ENCODE measurements at regions not wholly inside any gene's neighbourhood (a gene's known extent, or its start where the extent isn't known, plus 50 kb on each side); places are given as distances from the start of the nearest gene placed in this dataset.

- TF ChIP-seq SIN3A (IDR thresholded peaks at IDR 0.05; ENCODE audit: borderline replicate concordance, insufficient read depth, low read length) (no peak), TAF1 (IDR thresholded peaks at IDR 0.05; ENCODE audit: borderline replicate concordance, insufficient read depth, low read length) (no peak), POLR2AphosphoS5 (IDR thresholded peaks at IDR 0.05; ENCODE audit: low read depth, low read length) (no peak), REST (IDR thresholded peaks at IDR 0.05; ENCODE audit: insufficient read depth in 1 of 2, low read depth in 2 of 2, low read length in 2 of 2) (no peak), FOXP2 (optimal IDR thresholded peaks at IDR 0.05; ENCODE audit: borderline replicate concordance, extremely low read depth, extremely low read length, insufficient read depth) (no peak)
Measured at GRCh38 chr2:53098696-53099078, 668.9 kb upstream of the CHAC2 start.

- no peak for TF ChIP-seq POLR2AphosphoS5 (IDR thresholded peaks at IDR 0.05; ENCODE audit: low read depth, low read length)
- no peak for TF ChIP-seq TAF1 (IDR thresholded peaks at IDR 0.05; ENCODE audit: borderline replicate concordance, insufficient read depth, low read length)
- TF ChIP-seq SIN3A (IDR thresholded peaks at IDR 0.05; ENCODE audit: borderline replicate concordance, insufficient read depth, low read length): no peak
- no peak for TF ChIP-seq REST (IDR thresholded peaks at IDR 0.05; ENCODE audit: insufficient read depth in 1 of 2, low read depth in 2 of 2, low read length in 2 of 2)
- no peak for TF ChIP-seq FOXP2 (optimal IDR thresholded peaks at IDR 0.05; ENCODE audit: borderline replicate concordance, extremely low read depth, extremely low read length, insufficient read depth)
Measured at GRCh38 chr2:53096351-53096750, 671.3 kb upstream of the CHAC2 start.

- TF ChIP-seq FOXP2 (optimal IDR thresholded peaks at IDR 0.05; ENCODE audit: borderline replicate concordance, extremely low read depth, extremely low read length, insufficient read depth) (no peak), TAF1 (IDR thresholded peaks at IDR 0.05; ENCODE audit: borderline replicate concordance, insufficient read depth, low read length) (no peak), SIN3A (IDR thresholded peaks at IDR 0.05; ENCODE audit: borderline replicate concordance, insufficient read depth, low read length) (no peak), REST (IDR thresholded peaks at IDR 0.05; ENCODE audit: insufficient read depth in 1 of 2, low read depth in 2 of 2, low read length in 2 of 2) (no peak), POLR2AphosphoS5 (IDR thresholded peaks at IDR 0.05; ENCODE audit: low read depth, low read length) (no peak)
Measured at GRCh38 chr2:53095664-53096063, 671.9 kb upstream of the CHAC2 start.

- TF ChIP-seq REST (IDR thresholded peaks at IDR 0.05; ENCODE audit: insufficient read depth in 1 of 2, low read depth in 2 of 2, low read length in 2 of 2) (no peak), SIN3A (IDR thresholded peaks at IDR 0.05; ENCODE audit: borderline replicate concordance, insufficient read depth, low read length) (no peak), FOXP2 (optimal IDR thresholded peaks at IDR 0.05; ENCODE audit: borderline replicate concordance, extremely low read depth, extremely low read length, insufficient read depth) (no peak), TAF1 (IDR thresholded peaks at IDR 0.05; ENCODE audit: borderline replicate concordance, insufficient read depth, low read length) (no peak), POLR2AphosphoS5 (IDR thresholded peaks at IDR 0.05; ENCODE audit: low read depth, low read length) (no peak)
Measured at GRCh38 chr2:53095227-53095626, 672.4 kb upstream of the CHAC2 start.

DNA sequence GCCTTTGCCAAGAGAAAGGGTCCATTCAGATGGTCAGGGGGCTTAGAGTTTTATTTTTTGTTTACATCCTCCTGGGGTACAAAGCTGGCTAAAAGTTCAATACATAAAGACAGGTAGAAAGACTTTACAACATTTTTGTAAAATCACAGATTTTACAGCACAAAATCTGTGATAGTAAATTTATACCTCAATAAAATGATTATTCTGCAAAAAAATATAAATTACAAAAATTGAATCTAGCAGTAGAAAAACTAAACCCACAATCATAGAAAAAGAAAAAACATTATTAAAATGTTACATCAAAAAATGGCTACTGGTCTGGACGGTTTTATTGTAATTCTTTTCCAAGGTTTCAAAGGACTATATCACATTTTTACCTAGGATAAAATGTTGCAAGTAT is 674.2 kb upstream of the CHAC2 start:
- no peak for TF ChIP-seq TAF1 (IDR thresholded peaks at IDR 0.05; ENCODE audit: borderline replicate concordance, insufficient read depth, low read length)
- no peak for TF ChIP-seq REST (IDR thresholded peaks at IDR 0.05; ENCODE audit: insufficient read depth in 1 of 2, low read depth in 2 of 2, low read length in 2 of 2)
- TF ChIP-seq POLR2AphosphoS5 (IDR thresholded peaks at IDR 0.05; ENCODE audit: low read depth, low read length): no peak

Data from PFSK-1 (cell line).